ENCODE measurements at regions not wholly inside any gene's neighbourhood (a gene's known extent, or its start where the extent isn't known, plus 50 kb on each side); places are given as distances from the start of the nearest gene placed in this dataset.
"Not testable (repeated sequence)": the region's sequence is repeated elsewhere in the genome, so short reads cannot be mapped to it uniquely, and the experiment has no call there.

DNA sequence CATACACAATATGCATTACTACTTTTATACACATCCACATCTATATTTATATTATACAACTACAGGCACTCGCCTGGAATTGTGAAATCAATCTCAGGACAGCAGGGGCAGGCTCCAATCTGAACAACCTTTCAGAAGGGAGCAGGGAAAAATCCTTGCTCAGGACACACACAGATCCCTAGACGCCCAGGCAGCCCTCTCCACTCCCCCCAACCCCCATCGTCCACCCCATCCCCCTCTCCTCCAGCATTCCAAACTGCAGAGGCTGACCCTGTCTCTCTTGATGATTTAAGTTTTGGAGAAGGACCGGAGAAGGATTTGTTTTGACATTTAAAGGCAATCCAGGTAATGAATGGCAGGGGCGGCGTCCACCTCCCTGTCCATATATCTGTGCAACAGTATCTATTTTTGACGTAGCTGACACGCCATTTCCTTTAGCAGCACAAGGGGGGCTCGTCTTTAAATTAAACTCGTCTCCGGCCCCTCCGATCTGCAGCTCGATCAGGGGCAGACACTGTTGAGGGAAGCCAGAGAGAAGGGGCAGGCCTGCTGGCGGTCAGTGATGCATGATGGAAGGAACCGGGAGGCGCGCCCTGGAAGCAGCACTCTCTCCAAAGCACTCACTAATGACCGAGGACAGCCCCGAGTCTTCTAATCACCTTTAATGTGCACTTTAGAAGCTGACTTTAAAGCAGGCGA lies 95.0 kb upstream of the TBX5 start:
- DNase-seq, result no peak

- DNase-seq, result no peak
These were observed 94.2 kb upstream of the TBX5 start for GRCh38 chr12:114500131-114500530.

- DNase-seq, result no peak
These were observed 93.4 kb upstream of the TBX5 start for GRCh38 chr12:114499338-114499737.

DNA sequence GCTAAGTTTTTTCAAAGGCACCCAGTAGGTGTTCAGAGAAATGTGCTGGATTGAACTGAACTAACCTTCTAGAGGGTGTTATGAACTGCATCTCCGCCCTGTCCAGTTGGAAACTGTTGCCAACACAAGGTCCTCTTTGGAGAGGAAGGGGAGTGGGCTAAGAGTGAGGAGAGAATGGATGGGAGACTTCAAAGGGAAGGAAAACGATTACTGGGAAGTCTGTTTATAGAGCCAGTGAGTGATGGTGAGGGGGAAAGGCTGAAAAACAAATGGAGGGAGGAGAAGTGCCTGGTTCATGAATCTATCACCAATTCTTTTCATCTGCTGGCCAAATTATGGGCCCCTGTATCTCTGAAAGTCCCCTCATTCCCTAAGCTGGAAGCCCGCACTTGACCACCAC lies 86.0 kb upstream of the TBX5 start:
- DNase-seq, result no peak

DNA sequence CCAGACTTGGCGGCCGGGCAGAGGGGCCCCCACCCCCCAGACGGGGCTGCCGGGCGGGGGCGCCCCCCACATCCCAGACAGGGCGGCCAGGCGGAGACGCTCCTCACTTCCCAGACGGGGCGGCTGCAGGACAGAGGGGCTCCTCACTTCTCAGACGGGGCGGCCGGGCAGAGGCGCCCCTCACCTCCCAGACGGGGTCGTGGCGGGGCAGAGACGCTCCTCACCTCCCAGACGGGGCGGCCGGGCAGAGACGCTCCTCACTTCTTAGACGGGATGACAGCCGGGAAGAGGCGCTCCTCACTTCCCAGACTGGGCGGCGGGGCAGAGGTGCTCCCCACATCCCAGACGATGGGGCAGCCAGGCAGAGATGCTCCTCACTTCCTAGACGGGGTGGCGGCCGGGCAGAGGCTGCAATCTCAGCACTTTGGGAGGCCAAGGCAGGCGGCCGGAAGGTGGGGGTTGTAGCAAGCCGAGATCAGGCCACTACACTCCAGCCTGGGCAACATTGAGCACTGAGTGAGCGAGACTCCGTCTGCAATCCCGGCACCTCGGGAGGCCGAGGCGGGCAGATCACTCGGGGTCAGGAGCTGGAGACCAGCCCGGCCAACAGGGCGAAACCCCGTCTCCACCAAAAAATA lies 79.0 kb upstream of the TBX5 start:
- not testable (repeated sequence) for DNase-seq

GRCh38 chr12:114483996-114484395 lies 78.1 kb upstream of the TBX5 start:
- DNase-seq, result no peak

DNA sequence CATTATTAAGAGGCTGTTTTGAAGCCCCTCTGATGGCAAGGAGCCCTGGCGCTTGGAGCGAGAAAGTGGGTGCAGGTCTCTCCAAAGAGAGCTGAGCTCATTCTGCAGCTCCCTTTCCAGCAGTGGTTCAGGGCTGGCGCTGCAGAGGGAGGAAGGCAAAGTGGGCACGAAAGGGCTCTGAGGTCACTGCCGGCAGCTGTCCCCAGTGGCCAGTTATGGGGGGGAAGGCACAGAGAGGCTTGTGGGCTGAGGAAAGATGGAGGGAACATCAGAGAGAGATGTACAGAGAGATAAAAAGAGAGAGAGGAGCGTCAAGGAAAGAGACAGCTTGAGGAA lies 75.2 kb upstream of the TBX5 start:
- DNase-seq, result no peak

DNA sequence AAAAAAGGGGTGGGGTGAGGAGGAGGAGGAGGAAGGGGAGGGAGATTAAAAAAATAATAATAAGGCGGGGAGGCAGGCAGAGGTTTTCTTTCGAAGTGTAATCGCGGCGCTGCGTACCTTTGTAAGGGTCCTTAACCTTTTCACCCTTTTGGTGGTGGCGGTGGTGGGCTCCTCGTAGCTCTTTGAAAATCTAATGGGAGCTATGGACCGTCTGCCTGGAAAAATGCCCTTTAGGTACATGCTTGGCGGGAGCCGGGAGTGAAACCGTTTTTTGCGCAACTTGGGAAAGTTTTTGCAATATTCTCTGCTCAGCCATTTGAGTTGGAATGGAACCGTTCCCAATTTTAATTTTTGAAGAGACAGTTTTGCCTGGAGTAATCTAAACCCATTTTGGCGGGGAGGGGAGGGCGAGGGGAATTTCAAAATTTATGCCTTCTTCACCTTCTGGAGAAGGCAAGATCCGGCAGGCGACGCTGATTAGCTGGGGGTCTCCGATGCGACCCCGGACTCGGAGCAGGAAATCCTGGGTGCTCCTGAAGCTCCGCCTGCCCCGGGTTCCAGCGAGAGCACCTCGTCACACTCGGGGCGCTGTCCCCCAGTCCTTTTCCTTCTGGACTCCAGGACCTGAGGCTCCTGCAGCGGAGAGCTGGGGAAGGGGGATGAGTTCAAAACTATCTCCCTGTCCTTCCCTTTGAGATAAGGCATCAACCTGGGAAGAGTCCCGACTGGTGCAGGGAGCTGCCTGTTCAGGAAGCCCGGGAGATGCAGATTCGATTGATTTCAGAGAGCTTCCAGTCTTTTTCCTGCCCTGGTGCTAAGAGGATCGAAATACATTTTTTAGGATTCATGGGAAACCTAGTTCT lies 74.6 kb upstream of the TBX5 start:
- DNase-seq, result no peak

- no peak for DNase-seq
These were observed 73.9 kb upstream of the TBX5 start for GRCh38 chr12:114479831-114480230.

DNA sequence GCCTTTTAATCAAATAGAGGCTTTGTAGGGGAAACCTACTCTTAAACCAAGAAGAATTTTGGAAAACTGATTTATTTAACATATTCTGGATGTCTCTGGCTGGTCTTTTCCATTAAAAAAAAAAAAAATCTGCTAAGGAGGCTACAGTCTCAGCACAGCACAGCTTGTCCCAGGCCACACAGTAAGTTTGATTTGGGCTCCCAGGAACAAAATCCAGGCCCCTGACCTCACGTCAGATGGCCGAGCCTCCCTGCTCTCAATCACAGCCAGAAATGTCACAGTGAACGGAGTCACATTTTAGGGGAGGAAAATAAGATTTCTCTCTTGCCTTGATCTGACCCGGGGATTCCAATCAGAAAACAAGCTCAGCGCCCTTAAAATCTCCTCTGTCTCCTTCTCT lies 72.9 kb upstream of the TBX5 start:
- no peak for DNase-seq

DNA sequence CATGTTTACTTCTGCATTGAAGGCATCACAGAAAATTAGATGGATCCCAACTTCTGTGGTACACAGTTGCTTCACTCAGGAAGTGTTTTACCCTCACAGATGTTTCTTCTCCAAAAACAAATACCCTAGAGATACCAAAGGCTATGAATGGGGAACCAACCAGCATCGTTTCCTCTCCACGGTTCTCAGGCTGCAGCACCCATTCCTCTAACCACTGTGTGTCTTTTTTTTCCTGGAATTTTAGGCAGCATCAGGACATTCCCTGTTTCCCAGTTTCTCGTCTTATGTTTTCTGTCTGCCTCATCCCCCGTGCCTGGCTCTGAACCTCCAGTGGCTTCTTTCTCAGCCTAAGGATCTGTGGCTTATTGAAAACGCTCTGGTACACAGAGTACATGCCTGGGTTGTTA lies 72.0 kb upstream of the TBX5 start:
- no peak for DNase-seq

DNA sequence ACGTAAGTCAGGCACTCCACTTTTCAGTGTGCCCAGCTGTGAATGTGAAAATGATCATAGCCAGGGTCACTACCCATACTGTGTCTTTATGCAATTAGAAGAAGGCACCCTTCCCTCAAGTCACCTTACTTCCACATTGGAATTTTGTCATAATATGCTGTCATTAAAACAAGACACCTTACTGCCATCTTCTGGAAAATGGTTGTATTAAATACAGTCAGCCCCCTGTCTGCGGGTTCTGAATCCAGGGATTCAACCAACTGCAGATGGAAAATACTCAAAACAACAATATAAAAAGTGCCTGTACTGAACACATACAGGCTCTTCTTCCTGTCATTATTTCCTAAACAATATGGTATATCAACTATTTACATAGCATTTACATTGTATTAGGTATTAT lies 70.2 kb upstream of the TBX5 start:
- no peak for DNase-seq

GRCh38 chr12:114473717-114474116 lies 67.8 kb upstream of the TBX5 start:
- DNase-seq, result no peak

- no peak for DNase-seq
These were observed 67.1 kb upstream of the TBX5 start for GRCh38 chr12:114473018-114473417.

DNA sequence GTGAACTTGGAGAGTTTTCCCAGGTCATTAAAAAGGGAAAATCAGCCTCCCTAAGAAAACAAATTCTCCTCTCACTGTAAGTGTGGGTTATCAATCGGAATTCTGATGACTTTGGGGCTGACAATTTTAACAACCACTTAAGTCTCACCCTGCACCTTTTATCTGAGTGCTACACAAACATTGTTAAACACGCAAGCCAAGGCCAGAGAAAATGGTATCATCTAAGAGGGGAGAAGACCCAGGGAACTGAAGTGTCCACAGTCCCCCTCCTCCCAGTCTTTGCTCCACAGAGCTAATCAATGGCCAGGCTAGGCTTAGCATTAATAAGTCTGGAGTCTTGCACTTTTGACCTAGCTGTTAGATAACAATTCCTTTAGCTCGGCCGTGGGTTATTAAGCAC lies 51.7 kb upstream of the TBX5 start:
- no peak for DNase-seq

All from activated CD8-positive, alpha-beta memory T cell treated with anti-CD3 and anti-CD28 coated beads, Interleukin-2, amount 50 U/mL, for 48 hours (primary cell).